ENCODE measurements at regions not wholly inside any gene's neighbourhood (a gene's known extent, or its start where the extent isn't known, plus 50 kb on each side); places are given as distances from the start of the nearest gene placed in this dataset.

GRCh38 chr6:92281571-92282076, 1137.7 kb downstream of the EPHA7 start:
- TF ChIP-seq POLR2A (IDR thresholded peaks at IDR 0.05; ENCODE audit: low read depth, low read length) (no peak), POLR2AphosphoS5 (IDR thresholded peaks at IDR 0.05; ENCODE audit: low read depth, low read length) (no peak), TAF1 (IDR thresholded peaks at IDR 0.05; ENCODE audit: borderline replicate concordance, low read depth, low read length) (no peak)
